ENCODE measurements at regions not wholly inside any gene's neighbourhood (a gene's known extent, or its start where the extent isn't known, plus 50 kb on each side); places are given as distances from the start of the nearest gene placed in this dataset.
"Not testable (repeated sequence)": the region's sequence is repeated elsewhere in the genome, so short reads cannot be mapped to it uniquely, and the experiment has no call there.

DNA sequence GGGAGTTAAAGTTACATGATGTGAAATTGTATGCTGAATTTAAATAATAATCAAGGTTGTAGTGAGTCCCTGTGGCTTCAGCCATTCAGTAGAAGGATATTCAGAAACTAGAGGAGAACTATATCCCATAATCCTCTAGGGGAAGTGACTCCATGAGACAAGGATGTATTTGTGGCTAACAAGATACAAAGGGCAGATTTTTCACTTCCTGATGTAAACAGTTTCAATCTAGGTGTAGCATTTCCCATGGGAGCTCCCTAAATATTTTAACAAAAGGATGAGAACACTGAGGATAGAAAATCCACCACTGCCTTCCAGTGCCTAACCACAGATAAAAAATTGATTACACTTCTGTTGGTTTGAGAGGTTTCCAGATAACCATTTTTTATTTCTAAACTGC lies 435.4 kb upstream of the TENM3 start:
- no peaks in the 10 kb centered on the region for H3K9me3 ChIP-seq (ENCODE audit: control insufficient read depth in 3 of 3, low read length in 3 of 3)
- no peaks in the 10 kb centered on the region for H3K27me3 ChIP-seq (ENCODE audit: control insufficient read depth in 3 of 3, insufficient read depth in 3 of 3, low read length in 3 of 3)
- no peak overlapping the region for H3K27ac ChIP-seq (ENCODE audit: low read depth, low read length)
- H3K9ac ChIP-seq (ENCODE audit: low read depth in 1 of 3, low read length in 3 of 3) = no peak overlapping the region
- H3K4me1 ChIP-seq (ENCODE audit: control insufficient read depth in 3 of 3, insufficient read depth in 3 of 3, low read length in 3 of 3) = no peaks in the 10 kb centered on the region
- no peak overlapping the region for H3K4me3 ChIP-seq (ENCODE audit: low read length in 3 of 3)
- H3K36me3 ChIP-seq (ENCODE audit: control insufficient read depth in 3 of 3, insufficient read depth in 3 of 3, low read length in 3 of 3) = no peaks in the 10 kb centered on the region

DNA sequence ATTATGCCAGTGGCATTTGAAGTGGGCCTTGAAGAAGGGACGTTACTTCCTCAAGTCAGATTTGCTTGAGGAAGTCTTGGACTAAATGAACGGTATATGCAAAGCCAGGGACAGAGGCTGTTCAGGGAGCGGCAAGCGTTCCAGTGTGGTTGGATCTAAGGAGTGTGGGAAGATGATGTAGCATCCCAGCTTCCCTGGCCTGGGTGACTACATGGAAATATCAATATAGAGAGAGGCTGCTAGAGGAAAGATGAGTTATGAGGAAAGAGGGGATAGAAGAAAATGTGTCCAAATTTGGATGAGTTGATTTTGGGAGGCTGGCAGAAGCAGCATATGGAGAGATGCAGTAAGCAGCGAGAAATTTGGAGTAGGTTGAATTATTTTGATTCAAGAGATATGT lies 432.5 kb upstream of the TENM3 start:
- H3K27me3 ChIP-seq (ENCODE audit: control insufficient read depth in 3 of 3, insufficient read depth in 3 of 3, low read length in 3 of 3) = no peaks in the 10 kb centered on the region
- H3K4me3 ChIP-seq (ENCODE audit: low read length in 3 of 3) = no peak overlapping the region
- no peaks in the 10 kb centered on the region for H3K9me3 ChIP-seq (ENCODE audit: control insufficient read depth in 3 of 3, low read length in 3 of 3)
- no peaks in the 10 kb centered on the region for H3K4me1 ChIP-seq (ENCODE audit: control insufficient read depth in 3 of 3, insufficient read depth in 3 of 3, low read length in 3 of 3)
- no peaks in the 10 kb centered on the region for H3K36me3 ChIP-seq (ENCODE audit: control insufficient read depth in 3 of 3, insufficient read depth in 3 of 3, low read length in 3 of 3)
- H3K27ac ChIP-seq (ENCODE audit: low read depth, low read length) = no peak overlapping the region
- H3K9ac ChIP-seq (ENCODE audit: low read depth in 1 of 3, low read length in 3 of 3) = no peak overlapping the region

DNA sequence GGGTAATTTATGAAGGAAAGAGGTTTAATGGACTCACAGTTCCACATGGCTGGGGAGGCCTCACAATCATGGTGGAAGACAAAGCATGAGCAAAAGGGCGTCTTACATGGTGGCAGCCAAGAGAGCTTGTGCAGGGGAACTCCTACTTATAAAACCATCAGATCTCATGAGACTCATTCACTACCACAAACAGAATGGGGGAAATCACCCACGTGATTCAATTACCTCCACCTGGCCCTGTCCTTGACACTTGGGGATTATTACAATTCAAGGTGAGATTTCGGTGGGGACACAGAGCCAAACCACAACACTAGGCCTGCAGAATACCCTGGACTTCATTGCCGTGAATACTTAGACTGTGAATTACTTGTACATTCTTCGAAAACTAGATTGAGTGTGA lies 431.7 kb upstream of the TENM3 start:
- H3K4me1 ChIP-seq (ENCODE audit: control insufficient read depth in 3 of 3, insufficient read depth in 3 of 3, low read length in 3 of 3); H3K27me3 ChIP-seq (ENCODE audit: control insufficient read depth in 3 of 3, insufficient read depth in 3 of 3, low read length in 3 of 3); H3K9me3 ChIP-seq (ENCODE audit: control insufficient read depth in 3 of 3, low read length in 3 of 3); H3K36me3 ChIP-seq (ENCODE audit: control insufficient read depth in 3 of 3, insufficient read depth in 3 of 3, low read length in 3 of 3); H3K4me3 ChIP-seq (ENCODE audit: low read length in 3 of 3); H3K9ac ChIP-seq (ENCODE audit: low read depth in 1 of 3, low read length in 3 of 3); H3K27ac ChIP-seq (ENCODE audit: low read depth, low read length): not testable (repeated sequence)

DNA sequence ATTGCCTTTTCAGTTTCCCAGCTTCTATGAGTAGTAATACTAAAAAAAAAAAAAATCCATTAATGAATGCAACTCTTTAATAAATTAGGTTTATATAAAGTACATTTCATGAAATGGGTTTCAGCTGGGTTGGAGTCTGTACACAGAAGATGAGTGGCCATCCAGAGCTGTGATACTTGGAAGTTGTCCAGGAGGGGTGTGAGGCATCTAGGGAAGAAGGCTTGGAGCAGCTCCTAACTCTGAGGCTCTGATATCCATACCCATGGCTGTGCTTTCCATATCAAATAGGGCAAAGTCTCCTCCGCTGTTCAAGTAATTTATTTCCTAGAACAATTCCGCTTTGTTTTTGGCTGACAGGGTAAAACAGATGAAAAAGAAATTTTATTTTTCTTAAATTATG lies 423.3 kb upstream of the TENM3 start:
- H3K4me3 ChIP-seq (ENCODE audit: low read length in 3 of 3) = no peak overlapping the region

DNA sequence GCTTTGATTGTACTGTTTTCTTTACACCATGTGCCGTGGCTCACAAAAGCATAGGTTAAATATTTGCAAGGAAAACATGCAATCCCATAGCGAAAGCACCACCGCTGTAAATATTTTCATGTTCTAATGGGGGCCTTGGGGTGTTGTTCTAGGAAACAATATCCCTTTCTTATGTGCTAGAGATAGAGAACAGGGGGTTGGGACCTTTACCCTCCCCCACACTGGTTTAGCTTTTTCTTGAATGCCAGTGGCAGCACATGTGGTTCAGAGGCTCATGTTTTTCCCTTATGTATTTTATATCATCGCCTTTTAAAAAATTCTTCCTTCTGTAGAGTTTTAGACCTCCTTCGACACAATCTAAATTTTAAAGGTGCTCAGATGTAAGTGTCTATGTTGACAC lies 422.6 kb upstream of the TENM3 start:
- Histone ChIP-seq H3K9ac (ENCODE audit: low read depth in 1 of 3, low read length in 3 of 3) (no peak overlapping the region), H3K9me3 (ENCODE audit: control insufficient read depth in 3 of 3, low read length in 3 of 3) (no peaks in the 10 kb centered on the region), H3K36me3 (ENCODE audit: control insufficient read depth in 3 of 3, insufficient read depth in 3 of 3, low read length in 3 of 3) (no peaks in the 10 kb centered on the region), H3K27me3 (ENCODE audit: control insufficient read depth in 3 of 3, insufficient read depth in 3 of 3, low read length in 3 of 3) (no peaks in the 10 kb centered on the region), H3K4me3 (ENCODE audit: low read length in 3 of 3) (no peak overlapping the region), H3K27ac (ENCODE audit: low read depth, low read length) (no peak overlapping the region), H3K4me1 (ENCODE audit: control insufficient read depth in 3 of 3, insufficient read depth in 3 of 3, low read length in 3 of 3) (no peaks in the 10 kb centered on the region)

More for the DNA sequence above, 423.3 kb upstream of the TENM3 start:
- H3K4me1 ChIP-seq (ENCODE audit: control insufficient read depth in 3 of 3, insufficient read depth in 3 of 3, low read length in 3 of 3) = no peaks in the 10 kb centered on the region
- no peak overlapping the region for H3K9ac ChIP-seq (ENCODE audit: low read depth in 1 of 3, low read length in 3 of 3)
- no peaks in the 10 kb centered on the region for H3K36me3 ChIP-seq (ENCODE audit: control insufficient read depth in 3 of 3, insufficient read depth in 3 of 3, low read length in 3 of 3)
- H3K27ac ChIP-seq (ENCODE audit: low read depth, low read length) = no peak overlapping the region
- H3K27me3 ChIP-seq (ENCODE audit: control insufficient read depth in 3 of 3, insufficient read depth in 3 of 3, low read length in 3 of 3) = no peaks in the 10 kb centered on the region
- H3K9me3 ChIP-seq (ENCODE audit: control insufficient read depth in 3 of 3, low read length in 3 of 3) = no peaks in the 10 kb centered on the region

- H3K9me3 ChIP-seq (ENCODE audit: control insufficient read depth in 3 of 3, low read length in 3 of 3) = no peaks in the 10 kb centered on the region
- no peaks in the 10 kb centered on the region for H3K36me3 ChIP-seq (ENCODE audit: control insufficient read depth in 3 of 3, insufficient read depth in 3 of 3, low read length in 3 of 3)
- no peak overlapping the region for H3K4me3 ChIP-seq (ENCODE audit: low read length in 3 of 3)
- no peaks in the 10 kb centered on the region for H3K27me3 ChIP-seq (ENCODE audit: control insufficient read depth in 3 of 3, insufficient read depth in 3 of 3, low read length in 3 of 3)
- no peak overlapping the region for H3K9ac ChIP-seq (ENCODE audit: low read depth in 1 of 3, low read length in 3 of 3)
- no peaks in the 10 kb centered on the region for H3K4me1 ChIP-seq (ENCODE audit: control insufficient read depth in 3 of 3, insufficient read depth in 3 of 3, low read length in 3 of 3)
- H3K27ac ChIP-seq (ENCODE audit: low read depth, low read length) = no peak overlapping the region
Measured at GRCh38 chr4:181821039-181822004, 421.9 kb upstream of the TENM3 start.

GRCh38 chr4:181822005-181822375 lies 421.2 kb upstream of the TENM3 start:
- Histone ChIP-seq H3K9me3 (ENCODE audit: control insufficient read depth in 3 of 3, low read length in 3 of 3) (no peaks in the 10 kb centered on the region), H3K27me3 (ENCODE audit: control insufficient read depth in 3 of 3, insufficient read depth in 3 of 3, low read length in 3 of 3) (no peaks in the 10 kb centered on the region), H3K4me1 (ENCODE audit: control insufficient read depth in 3 of 3, insufficient read depth in 3 of 3, low read length in 3 of 3) (no peaks in the 10 kb centered on the region), H3K4me3 (ENCODE audit: low read length in 3 of 3) (no peak overlapping the region), H3K9ac (ENCODE audit: low read depth in 1 of 3, low read length in 3 of 3) (no peak overlapping the region), H3K36me3 (ENCODE audit: control insufficient read depth in 3 of 3, insufficient read depth in 3 of 3, low read length in 3 of 3) (no peaks in the 10 kb centered on the region), H3K27ac (ENCODE audit: low read depth, low read length) (no peak overlapping the region)

DNA sequence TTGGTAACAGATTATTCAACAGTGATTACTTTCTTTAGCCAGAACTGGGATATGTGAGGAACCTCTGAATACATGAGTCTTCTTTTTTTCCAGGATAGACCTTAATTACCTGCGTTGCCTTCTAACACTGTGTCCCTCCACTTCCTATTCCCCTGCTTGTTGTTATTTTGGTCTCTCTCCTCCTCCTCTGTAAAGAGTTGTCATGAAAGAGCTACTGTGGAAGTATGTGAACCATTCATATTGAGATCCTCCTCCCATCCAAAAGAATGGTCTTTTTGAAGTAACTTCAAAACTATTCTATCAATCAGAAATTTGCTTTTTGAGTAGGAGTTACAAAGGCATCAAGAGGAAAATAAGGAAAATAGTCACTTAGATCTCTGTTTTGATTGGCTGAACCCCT lies 420.0 kb upstream of the TENM3 start:
- H3K9me3 ChIP-seq (ENCODE audit: control insufficient read depth in 3 of 3, low read length in 3 of 3) = no peaks in the 10 kb centered on the region
- no peak overlapping the region for H3K27ac ChIP-seq (ENCODE audit: low read depth, low read length)
- H3K27me3 ChIP-seq (ENCODE audit: control insufficient read depth in 3 of 3, insufficient read depth in 3 of 3, low read length in 3 of 3) = no peaks in the 10 kb centered on the region
- no peaks in the 10 kb centered on the region for H3K36me3 ChIP-seq (ENCODE audit: control insufficient read depth in 3 of 3, insufficient read depth in 3 of 3, low read length in 3 of 3)
- no peak overlapping the region for H3K9ac ChIP-seq (ENCODE audit: low read depth in 1 of 3, low read length in 3 of 3)
- H3K4me3 ChIP-seq (ENCODE audit: low read length in 3 of 3) = no peak overlapping the region
- no peaks in the 10 kb centered on the region for H3K4me1 ChIP-seq (ENCODE audit: control insufficient read depth in 3 of 3, insufficient read depth in 3 of 3, low read length in 3 of 3)

DNA sequence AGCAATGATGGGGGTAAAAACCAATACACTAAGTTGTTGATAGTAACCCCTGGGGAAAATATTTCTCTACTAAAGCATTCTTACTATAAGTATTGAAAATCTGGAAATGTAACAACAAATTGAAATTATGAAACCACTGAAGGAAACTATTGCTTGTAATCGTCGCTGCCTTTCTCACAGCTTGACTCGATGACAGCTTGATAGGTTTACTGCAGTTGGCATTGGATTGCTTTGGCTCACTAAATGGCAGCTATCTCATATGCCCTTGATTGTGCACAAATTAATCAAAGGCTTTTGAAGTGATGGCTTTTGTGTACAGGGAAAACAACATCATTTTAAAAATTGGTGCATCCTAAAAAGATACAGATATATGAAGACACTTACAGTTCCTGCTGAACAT lies 419.6 kb upstream of the TENM3 start:
- Histone ChIP-seq H3K4me1 (ENCODE audit: control insufficient read depth in 3 of 3, insufficient read depth in 3 of 3, low read length in 3 of 3) (no peaks in the 10 kb centered on the region), H3K36me3 (ENCODE audit: control insufficient read depth in 3 of 3, insufficient read depth in 3 of 3, low read length in 3 of 3) (no peaks in the 10 kb centered on the region), H3K9ac (ENCODE audit: low read depth in 1 of 3, low read length in 3 of 3) (no peak overlapping the region), H3K27ac (ENCODE audit: low read depth, low read length) (no peak overlapping the region), H3K9me3 (ENCODE audit: control insufficient read depth in 3 of 3, low read length in 3 of 3) (no peaks in the 10 kb centered on the region), H3K27me3 (ENCODE audit: control insufficient read depth in 3 of 3, insufficient read depth in 3 of 3, low read length in 3 of 3) (no peaks in the 10 kb centered on the region), H3K4me3 (ENCODE audit: low read length in 3 of 3) (no peak overlapping the region)

- H3K27ac ChIP-seq (ENCODE audit: low read depth, low read length) = no peak overlapping the region
- no peaks in the 10 kb centered on the region for H3K27me3 ChIP-seq (ENCODE audit: control insufficient read depth in 3 of 3, insufficient read depth in 3 of 3, low read length in 3 of 3)
- no peaks in the 10 kb centered on the region for H3K9me3 ChIP-seq (ENCODE audit: control insufficient read depth in 3 of 3, low read length in 3 of 3)
- H3K9ac ChIP-seq (ENCODE audit: low read depth in 1 of 3, low read length in 3 of 3) = no peak overlapping the region
- H3K36me3 ChIP-seq (ENCODE audit: control insufficient read depth in 3 of 3, insufficient read depth in 3 of 3, low read length in 3 of 3) = no peaks in the 10 kb centered on the region
- H3K4me3 ChIP-seq (ENCODE audit: low read length in 3 of 3) = no peak overlapping the region
- H3K4me1 ChIP-seq (ENCODE audit: control insufficient read depth in 3 of 3, insufficient read depth in 3 of 3, low read length in 3 of 3) = no peaks in the 10 kb centered on the region
Measured at GRCh38 chr4:181825564-181825963, 417.6 kb upstream of the TENM3 start.

Measured in skeletal muscle tissue (tissue), 3 donors.